Peyer's patch (tissue), 4 donors: ENCODE measurements at regions not wholly inside any gene's neighbourhood (a gene's known extent, or its start where the extent isn't known, plus 50 kb on each side); places are given as distances from the start of the nearest gene placed in this dataset.

ENCODE experiments used
- DNase-seq, 3 donors: peaks; one replicate each; pipeline ENCODE4 v3.0.0-alpha.2; 2017 to 2019
- H3K27ac ChIP-seq, 4 donors: fragments of 200-600 bp; sonication (generic); one replicate each; pipeline ENCODE4 v1.5.1; 2016 to 2019
- H3K27me3 ChIP-seq, 2 donors: fragments of 200-600 bp; sonication (generic); one replicate each; pipeline ENCODE4 v1.5.1; 2019
- H3K36me3 ChIP-seq, 3 donors: fragments of 200-600 bp; sonication (generic); one replicate each; pipeline ENCODE4 v1.5.1; 2016 to 2019
- H3K4me1 ChIP-seq, 4 donors: fragments of 200-600 bp; sonication (generic); one replicate each; pipeline ENCODE4 v1.5.1; 2016 to 2019
- H3K4me3 ChIP-seq, 4 donors: fragments of 200-600 bp; sonication (generic); 1 replicate in 3 of 4; 2 replicates in 1 of 4; pipeline ENCODE4 v1.5.1; 2016 to 2019; ENCODE audit warnings: mild to moderate bottlenecking in 1 of 4
- H3K9me3 ChIP-seq, 4 donors: fragments of 200-600 bp; sonication (generic); one replicate each; pipeline ENCODE4 v1.5.1; 2016 to 2019; ENCODE audit warnings: mild to moderate bottlenecking in 1 of 4
- CTCF ChIP-seq, 6 experiments: fragments of 450-650 bp in 4 of 6; fragments of 200-600 bp in 2 of 6; sonication (generic) in 1 of 6; IDR thresholded peaks; one replicate each; pipeline ENCODE4 v1.5.1; 2017 to 2019; ENCODE audit warnings: antibody characterized with exemption in 6 of 6, mild to moderate bottlenecking in 3 of 6, moderate library complexity in 1 of 6
- POLR2A ChIP-seq, 2 donors: fragments of 450-650 bp; IDR thresholded peaks; one replicate each; pipeline ENCODE4 v1.5.1; 2017; ENCODE audit warnings: antibody characterized with exemption in 2 of 2, mild to moderate bottlenecking in 2 of 2, moderate library complexity in 2 of 2

GRCh38 chr18:63063171-63063570 is 256.4 kb downstream of the BCL2 start:
- no peak overlapping the region for H3K27ac ChIP-seq
- DNase-seq: no peak
- H3K36me3 ChIP-seq: no peaks in the 10 kb centered on the region
- H3K27me3 ChIP-seq: no peaks in the 10 kb centered on the region
- H3K9me3 ChIP-seq: no peaks in the 10 kb centered on the region
- H3K4me3 ChIP-seq: no peak overlapping the region
- no peak for TF ChIP-seq POLR2A (IDR thresholded peaks at IDR 0.05)
- TF ChIP-seq CTCF (IDR thresholded peaks at IDR 0.05): no peak
- H3K4me1 ChIP-seq: no peaks in the 10 kb centered on the region

GRCh38 chr18:63062246-63062645 is 257.3 kb downstream of the BCL2 start:
- Histone ChIP-seq H3K9me3 (no peaks in the 10 kb centered on the region), H3K27ac (no peak overlapping the region), H3K4me3 (no peak overlapping the region), H3K4me1 (no peaks in the 10 kb centered on the region), H3K36me3 (no peaks in the 10 kb centered on the region), H3K27me3 (no peaks in the 10 kb centered on the region)
- no peak for DNase-seq
- TF ChIP-seq CTCF (IDR thresholded peaks at IDR 0.05) (no peak), POLR2A (IDR thresholded peaks at IDR 0.05) (no peak)

- Histone ChIP-seq H3K4me3 (no peak overlapping the region), H3K27ac (no peak overlapping the region), H3K9me3 (no peaks in the 10 kb centered on the region), H3K27me3 (no peaks in the 10 kb centered on the region), H3K36me3 (no peaks in the 10 kb centered on the region), H3K4me1 (no peaks in the 10 kb centered on the region)
- TF ChIP-seq POLR2A (IDR thresholded peaks at IDR 0.05) (no peak), CTCF (IDR thresholded peaks at IDR 0.05) (no peak)
- no peak for DNase-seq
Observed at GRCh38 chr18:63061303-63061702, 258.3 kb downstream of the BCL2 start.

DNA sequence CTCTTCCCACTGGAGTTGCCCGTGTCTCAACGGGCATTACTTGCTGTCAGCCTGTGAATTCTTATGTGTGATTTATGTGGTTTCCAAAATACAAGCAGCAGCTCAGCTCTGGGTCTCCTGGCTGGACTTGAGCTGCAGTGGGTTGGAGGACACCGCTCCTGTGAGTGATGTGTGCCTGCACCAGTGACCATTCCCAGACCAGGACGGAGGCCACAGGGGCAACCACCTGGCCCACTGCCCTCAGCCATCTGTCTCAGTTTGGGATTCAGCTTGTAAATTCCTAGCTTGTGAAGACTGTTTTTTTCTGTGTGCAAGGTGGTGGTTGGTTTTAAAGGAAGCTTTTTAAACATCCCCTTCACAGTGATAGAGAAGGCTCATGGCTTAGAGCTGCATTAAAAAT is 261.0 kb downstream of the BCL2 start:
- TF ChIP-seq CTCF (IDR thresholded peaks at IDR 0.05) (no peak), POLR2A (IDR thresholded peaks at IDR 0.05) (no peak)
- H3K4me1 ChIP-seq: no peaks in the 10 kb centered on the region
- H3K9me3 ChIP-seq: no peaks in the 10 kb centered on the region
- DNase-seq: no peak
- no peaks in the 10 kb centered on the region for H3K27me3 ChIP-seq
- no peak overlapping the region for H3K27ac ChIP-seq
- no peaks in the 10 kb centered on the region for H3K36me3 ChIP-seq
- no peak overlapping the region for H3K4me3 ChIP-seq

GRCh38 chr18:63057707-63058106 is 261.9 kb downstream of the BCL2 start:
- no peak overlapping the region for H3K27ac ChIP-seq
- no peak for DNase-seq
- no peaks in the 10 kb centered on the region for H3K27me3 ChIP-seq
- no peak overlapping the region for H3K4me3 ChIP-seq
- TF ChIP-seq CTCF (IDR thresholded peaks at IDR 0.05) (no peak), POLR2A (IDR thresholded peaks at IDR 0.05) (no peak)
- H3K36me3 ChIP-seq: no peaks in the 10 kb centered on the region
- H3K4me1 ChIP-seq: no peaks in the 10 kb centered on the region
- no peaks in the 10 kb centered on the region for H3K9me3 ChIP-seq

- Histone ChIP-seq H3K27me3 (no peaks in the 10 kb centered on the region), H3K9me3 (no peaks in the 10 kb centered on the region), H3K4me1 (no peaks in the 10 kb centered on the region), H3K27ac (no peak overlapping the region), H3K36me3 (no peaks in the 10 kb centered on the region), H3K4me3 (no peak overlapping the region)
- no peak for TF ChIP-seq POLR2A (IDR thresholded peaks at IDR 0.05)
- no peak for TF ChIP-seq CTCF (IDR thresholded peaks at IDR 0.05)
- DNase-seq: no peak
Observed at GRCh38 chr18:63054901-63055584, 264.5 kb downstream of the BCL2 start.
